T-helper 2 cell treated with Interferon-gamma antibody and Interleukin-4, amounts not matched to agents 5 μg/mL and 100 μg/mL, for 36 hours (primary cell): ENCODE measurements at regions not wholly inside any gene's neighbourhood (a gene's known extent, or its start where the extent isn't known, plus 50 kb on each side); places are given as distances from the start of the nearest gene placed in this dataset.

Experiments used
- DNase-seq: peaks from one replicate; pipeline ENCODE4 v3.0.0; 2021; ENCODE audit warnings: low spot score
- H3K27ac Mint-ChIP-seq: one replicate; pipeline ENCODE4 v1.8.0; 2021; ENCODE audit warnings: mild to moderate bottlenecking, mixed read lengths
- H3K27me3 Mint-ChIP-seq: one replicate; pipeline ENCODE4 v1.8.0; 2021; ENCODE audit warnings: low read depth, mixed read lengths
- H3K36me3 Mint-ChIP-seq: one replicate; pipeline ENCODE4 v1.8.0; 2021; ENCODE audit warnings: low read depth, mixed read lengths
- H3K4me1 Mint-ChIP-seq: one replicate; pipeline ENCODE4 v1.8.0; 2021; ENCODE audit warnings: low read depth, mixed read lengths
- H3K4me3 Mint-ChIP-seq: one replicate; pipeline ENCODE4 v1.8.0; 2022; ENCODE audit warnings: mild to moderate bottlenecking, moderate library complexity, mixed read lengths
- H3K9me3 Mint-ChIP-seq: one replicate; pipeline ENCODE4 v1.8.0; 2021; ENCODE audit warnings: mixed read lengths

- no peaks in the 10 kb centered on the region for H3K4me1 Mint-ChIP-seq
- H3K4me3 Mint-ChIP-seq: no peak overlapping the region
- DNase-seq: no peak
- peaks cover 15% of the 10 kb centered on the region for H3K27me3 Mint-ChIP-seq
- H3K9me3 Mint-ChIP-seq: no peaks in the 10 kb centered on the region
- H3K27ac Mint-ChIP-seq: no peak overlapping the region
- H3K36me3 Mint-ChIP-seq: no peaks in the 10 kb centered on the region
Measured at GRCh38 chr13:31968473-31968872, 63.1 kb upstream of the FRY start.

GRCh38 chr13:31970231-31970930 is 61.2 kb upstream of the FRY start:
- H3K9me3 Mint-ChIP-seq: no peaks in the 10 kb centered on the region
- no peak overlapping the region for H3K4me3 Mint-ChIP-seq
- H3K36me3 Mint-ChIP-seq: no peaks in the 10 kb centered on the region
- H3K4me1 Mint-ChIP-seq: no peaks in the 10 kb centered on the region
- no peak for DNase-seq
- H3K27me3 Mint-ChIP-seq: peaks cover 15% of the 10 kb centered on the region
- H3K27ac Mint-ChIP-seq: no peak overlapping the region

- Mint-ChIP-seq H3K9me3 (no peaks in the 10 kb centered on the region), H3K27me3 (peaks cover 9% of the 10 kb centered on the region), H3K27ac (no peak overlapping the region), H3K36me3 (no peaks in the 10 kb centered on the region), H3K4me3 (no peak overlapping the region), H3K4me1 (no peaks in the 10 kb centered on the region)
- no peak for DNase-seq
Measured at GRCh38 chr13:31972453-31972852, 59.1 kb upstream of the FRY start.

GRCh38 chr13:31978021-31978420 is 53.6 kb upstream of the FRY start:
- H3K4me1 Mint-ChIP-seq: no peaks in the 10 kb centered on the region

GRCh38 chr13:31980830-31981229 is 50.7 kb upstream of the FRY start:
- Mint-ChIP-seq H3K4me3 (no peak overlapping the region), H3K36me3 (no peaks in the 10 kb centered on the region), H3K9me3 (no peaks in the 10 kb centered on the region), H3K27me3 (peaks cover 9% of the 10 kb centered on the region), H3K27ac (no peak overlapping the region), H3K4me1 (no peaks in the 10 kb centered on the region)
- DNase-seq: no peak

More at GRCh38 chr13:31978021-31978420, 53.6 kb upstream of the FRY start:
- Mint-ChIP-seq H3K9me3 (no peaks in the 10 kb centered on the region), H3K27ac (no peak overlapping the region), H3K36me3 (no peaks in the 10 kb centered on the region), H3K27me3 (peaks cover 9% of the 10 kb centered on the region), H3K4me3 (no peak overlapping the region)
- DNase-seq: no peak
